CD4-positive, alpha-beta T cell treated with Interferon alpha-2 for 1 hour (primary cell): ENCODE measurements at regions not wholly inside any gene's neighbourhood (a gene's known extent, or its start where the extent isn't known, plus 50 kb on each side); places are given as distances from the start of the nearest gene placed in this dataset.
"Not testable (repeated sequence)": the region's sequence is repeated elsewhere in the genome, so short reads cannot be mapped to it uniquely, and the experiment has no call there.

Source experiments
- DNase-seq, 2 donors: peaks; one replicate each; pipeline ENCODE4 v3.0.0-alpha.2; 2020 to 2022

DNA sequence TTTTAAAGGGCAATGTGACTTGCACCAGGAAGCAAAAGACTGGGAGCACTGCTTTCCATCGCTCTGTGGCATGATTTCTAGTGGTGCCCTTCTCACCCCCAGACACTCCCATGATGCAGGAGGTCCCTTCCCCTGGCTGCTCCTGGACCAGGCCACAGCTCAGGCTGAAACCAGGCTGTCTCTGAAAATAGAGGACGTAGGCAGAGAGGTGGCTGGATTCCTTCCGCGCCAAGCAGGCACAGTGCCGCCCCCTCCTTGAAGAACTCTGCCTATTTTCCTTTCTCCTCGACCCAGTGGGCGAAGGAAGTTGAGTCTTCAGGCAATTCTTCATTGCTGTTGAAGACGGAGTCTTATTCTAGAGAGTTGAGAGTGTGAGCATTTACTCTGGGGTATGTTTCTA lies 489.4 kb upstream of the TBL1XR1 start:
- no peak for DNase-seq

DNA sequence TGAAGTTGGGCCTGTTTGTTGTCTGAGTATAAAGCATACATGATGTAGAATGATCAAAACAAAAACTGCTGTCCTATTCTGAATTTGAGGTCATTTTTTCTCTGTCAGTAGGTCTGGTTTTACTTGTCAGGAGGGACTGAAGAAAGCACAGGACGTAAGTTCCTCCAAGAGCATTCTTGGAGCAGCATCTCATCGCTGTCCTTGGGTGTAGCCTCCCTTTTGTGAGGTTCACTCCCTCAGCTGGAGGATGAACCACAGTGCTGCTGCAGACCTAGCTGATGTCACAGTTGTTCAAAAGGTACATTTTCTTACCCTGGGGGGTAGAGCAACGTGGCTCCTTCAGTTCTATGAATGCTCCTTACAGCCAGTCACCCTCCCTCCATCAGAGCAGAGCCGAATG lies 490.0 kb upstream of the TBL1XR1 start:
- DNase-seq = no peak

DNA sequence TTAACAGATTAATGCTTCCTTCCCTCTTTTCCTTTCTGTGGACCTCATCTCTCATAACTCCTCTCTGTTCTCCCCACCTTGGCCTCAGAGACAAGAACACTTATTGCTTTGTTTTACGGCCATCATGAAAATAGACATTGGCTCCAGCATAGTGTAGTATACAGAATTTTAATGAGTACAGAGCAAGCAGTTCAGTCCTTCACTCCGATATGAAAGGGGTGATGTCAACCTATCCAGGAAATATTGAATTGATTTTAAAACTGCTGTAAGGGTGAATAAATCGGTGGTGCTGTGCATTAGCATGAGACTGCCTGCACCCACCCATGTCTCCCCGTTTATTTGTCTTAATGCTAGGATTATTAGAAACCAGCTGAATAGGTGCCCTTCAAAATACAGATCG lies 490.9 kb upstream of the TBL1XR1 start:
- DNase-seq = no peak

DNA sequence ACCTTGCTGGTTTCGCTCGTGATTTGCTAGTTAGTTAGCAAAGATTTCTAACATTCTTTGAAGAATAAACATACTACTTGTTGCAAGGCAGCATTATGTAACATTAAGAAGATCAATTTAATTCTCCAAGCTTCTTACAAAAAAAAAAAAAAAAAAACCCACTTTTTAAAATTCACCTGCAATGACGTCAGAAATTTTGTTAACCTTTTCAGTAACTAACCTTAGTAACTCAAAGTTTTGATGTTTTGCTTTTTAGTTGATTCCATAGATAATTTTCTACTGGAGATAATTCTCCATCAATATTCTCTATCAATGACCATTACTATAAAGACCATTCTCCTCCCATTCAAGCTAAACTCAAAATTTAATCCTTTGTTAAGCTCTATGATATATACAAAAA lies 491.8 kb upstream of the TBL1XR1 start:
- DNase-seq = no peak

DNA sequence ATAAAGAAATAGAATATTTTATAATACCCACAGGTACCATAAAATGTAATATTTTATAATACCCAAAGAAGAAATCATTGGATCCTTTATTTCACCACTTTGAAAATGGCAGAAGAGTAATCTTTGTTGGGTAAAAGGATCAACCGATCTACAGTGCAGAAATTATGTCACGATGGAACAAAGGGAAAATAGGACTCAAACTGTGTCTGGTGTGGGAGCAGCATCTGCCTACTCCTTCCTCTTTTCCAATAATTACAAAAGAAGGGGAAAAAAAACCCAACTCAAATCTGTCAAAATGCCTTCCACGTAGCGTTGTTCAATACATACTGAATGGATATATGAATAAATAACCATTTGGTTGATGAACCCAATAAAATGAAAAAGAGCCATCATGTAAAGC lies 492.6 kb upstream of the TBL1XR1 start:
- DNase-seq = no peak

DNA sequence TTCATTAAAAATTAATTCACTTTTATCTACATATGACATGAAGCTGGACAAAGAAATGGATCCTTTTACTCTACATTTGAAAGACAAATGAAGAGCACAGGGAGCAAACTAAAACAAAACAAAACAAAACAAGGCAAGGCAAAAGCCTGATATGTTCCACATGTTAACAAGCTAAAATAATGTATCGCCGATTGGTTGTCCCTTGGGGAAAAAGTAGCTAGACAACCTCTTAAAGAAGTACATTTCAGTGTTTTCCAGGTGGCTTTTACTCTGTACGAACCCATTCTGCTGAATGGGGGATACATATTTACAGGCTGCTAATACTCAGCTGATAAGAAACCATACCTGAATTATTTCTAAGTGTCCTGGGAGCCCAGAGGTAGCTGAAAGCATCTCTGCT lies 493.0 kb upstream of the TBL1XR1 start:
- DNase-seq = no peak

DNA sequence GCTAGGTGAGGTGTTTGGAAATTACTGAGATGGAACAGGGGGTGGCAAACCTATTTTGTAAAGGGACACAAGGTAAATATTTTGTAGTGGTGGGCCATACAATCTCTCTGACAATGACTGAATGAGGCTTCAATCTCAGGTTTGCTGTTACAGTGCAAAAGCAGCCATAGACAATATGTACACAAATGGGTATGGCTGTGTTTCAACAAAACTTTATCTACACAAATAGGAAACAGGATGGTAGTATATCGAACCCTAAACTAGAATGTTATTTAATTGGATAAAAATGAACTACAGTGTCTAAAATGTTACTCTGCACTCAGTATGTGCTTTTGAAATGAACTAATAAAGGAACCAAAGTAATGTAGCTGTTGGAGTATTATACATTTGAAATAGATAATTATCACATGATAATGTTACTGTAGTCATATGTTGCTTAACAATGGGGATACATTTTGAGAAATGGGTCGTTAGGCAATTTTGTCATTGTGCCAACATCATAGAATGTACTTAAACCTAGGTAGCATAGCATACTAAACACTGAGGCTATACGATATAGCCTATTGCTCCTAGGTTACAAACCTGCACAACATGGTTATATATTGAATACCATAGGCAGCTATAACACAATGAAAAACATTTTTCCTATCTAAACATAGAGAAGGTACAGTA lies 495.2 kb upstream of the TBL1XR1 start:
- no peak for DNase-seq

DNA sequence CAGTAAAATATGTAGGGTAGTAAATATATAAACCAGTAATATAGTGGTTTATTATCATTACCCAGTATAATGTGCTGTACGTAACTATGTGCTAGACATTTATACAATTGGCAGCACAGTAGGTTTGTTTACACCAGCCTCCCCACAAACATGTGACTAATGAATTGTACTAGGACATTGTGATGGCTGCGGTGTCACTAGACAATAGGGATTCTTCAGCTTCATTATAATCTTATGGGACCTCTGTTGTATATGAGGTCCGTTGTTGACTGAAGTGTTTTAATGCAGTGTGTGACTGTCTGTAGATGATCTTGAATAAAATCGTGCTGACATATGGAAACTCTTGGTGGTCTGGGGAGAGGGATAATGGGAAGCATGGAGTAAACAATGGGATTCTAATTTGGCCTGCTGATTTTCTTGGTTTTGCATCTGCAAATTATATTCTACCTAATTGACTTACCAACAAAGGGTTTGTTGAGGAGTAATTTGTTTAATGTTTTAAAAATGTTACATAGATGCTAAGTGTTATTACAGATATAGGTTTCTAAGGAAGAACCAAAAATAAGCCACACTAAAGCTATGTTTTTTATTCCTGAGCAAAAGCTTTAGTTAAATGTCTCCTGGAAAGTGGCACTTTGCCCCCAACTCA lies 496.5 kb upstream of the TBL1XR1 start:
- DNase-seq = no peak

DNA sequence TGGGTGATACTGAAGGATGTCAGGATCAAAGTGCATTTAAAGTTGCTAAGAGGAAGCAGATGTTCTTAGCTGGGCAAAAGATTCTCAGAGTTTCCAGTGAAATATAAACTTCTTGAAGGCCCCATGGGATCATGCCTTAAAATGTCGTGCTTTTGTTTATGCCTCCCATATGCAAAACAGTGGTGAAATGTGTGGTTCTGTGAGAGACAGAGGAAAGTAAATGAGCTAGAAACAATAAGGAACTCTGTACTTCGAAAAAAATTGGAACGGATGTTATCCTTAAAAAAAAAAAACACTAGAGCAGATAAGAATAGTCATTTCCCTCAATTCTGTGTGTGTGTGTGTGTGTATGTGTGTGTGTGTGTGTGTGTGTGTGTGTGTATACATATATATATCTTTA lies 497.0 kb upstream of the TBL1XR1 start:
- DNase-seq = no peak

DNA sequence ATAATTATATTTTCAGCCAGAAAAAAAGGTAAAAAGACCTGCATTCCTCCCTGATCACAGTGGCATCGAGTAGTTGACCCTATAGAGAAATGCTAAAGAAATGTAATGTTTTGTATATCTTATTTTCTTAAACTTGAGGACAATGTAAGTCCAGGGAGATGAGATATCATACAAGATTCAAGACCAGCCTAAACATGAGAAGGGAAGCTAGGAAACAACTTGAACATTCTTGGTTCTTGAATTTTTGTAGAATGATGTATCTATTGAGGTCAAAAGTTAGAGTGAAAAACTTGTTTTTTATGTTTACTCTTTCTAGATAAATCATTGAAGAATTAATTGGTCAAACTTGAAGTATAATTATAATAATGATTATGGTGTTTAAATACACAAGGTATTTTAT lies 497.7 kb upstream of the TBL1XR1 start:
- DNase-seq = no peak

DNA sequence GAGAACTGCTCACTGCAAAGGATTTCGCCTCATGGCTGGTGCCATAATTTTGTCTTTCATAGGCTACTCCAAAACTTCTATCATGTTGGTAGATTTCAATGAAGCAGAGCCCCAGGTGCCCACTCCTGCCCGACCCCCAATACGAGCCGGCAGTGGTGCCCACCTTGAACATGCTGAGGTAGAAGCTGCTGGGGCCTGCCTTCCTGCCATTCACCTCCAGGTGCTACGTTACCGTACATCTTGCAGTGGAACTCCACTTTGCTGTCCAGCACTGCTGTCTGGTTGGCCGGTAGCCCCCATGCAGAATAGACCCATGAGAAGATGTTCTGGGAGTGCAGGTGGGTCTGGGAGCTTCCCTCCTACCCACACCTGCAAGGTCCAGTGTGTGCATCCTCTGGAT lies 502.8 kb upstream of the TBL1XR1 start:
- DNase-seq = no peak

DNA sequence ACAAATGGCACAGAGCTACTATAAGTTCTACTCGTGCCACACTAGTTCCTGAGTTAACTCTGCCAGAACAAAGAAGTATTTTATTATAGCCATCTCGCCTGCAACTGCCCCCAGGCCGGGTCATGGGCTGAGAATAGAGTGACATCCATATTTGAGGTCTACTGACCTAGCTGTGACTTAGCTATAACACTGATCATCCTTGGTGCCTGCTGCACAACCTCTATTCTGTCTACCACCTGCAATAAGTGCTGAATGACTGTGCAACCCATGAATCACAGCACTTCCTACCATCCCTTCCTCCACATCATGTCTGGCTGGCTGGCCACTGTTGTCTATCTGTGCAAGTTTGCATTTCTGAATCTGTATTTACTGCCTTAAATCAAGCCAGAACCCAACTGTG lies 506.5 kb upstream of the TBL1XR1 start:
- no peak for DNase-seq

DNA sequence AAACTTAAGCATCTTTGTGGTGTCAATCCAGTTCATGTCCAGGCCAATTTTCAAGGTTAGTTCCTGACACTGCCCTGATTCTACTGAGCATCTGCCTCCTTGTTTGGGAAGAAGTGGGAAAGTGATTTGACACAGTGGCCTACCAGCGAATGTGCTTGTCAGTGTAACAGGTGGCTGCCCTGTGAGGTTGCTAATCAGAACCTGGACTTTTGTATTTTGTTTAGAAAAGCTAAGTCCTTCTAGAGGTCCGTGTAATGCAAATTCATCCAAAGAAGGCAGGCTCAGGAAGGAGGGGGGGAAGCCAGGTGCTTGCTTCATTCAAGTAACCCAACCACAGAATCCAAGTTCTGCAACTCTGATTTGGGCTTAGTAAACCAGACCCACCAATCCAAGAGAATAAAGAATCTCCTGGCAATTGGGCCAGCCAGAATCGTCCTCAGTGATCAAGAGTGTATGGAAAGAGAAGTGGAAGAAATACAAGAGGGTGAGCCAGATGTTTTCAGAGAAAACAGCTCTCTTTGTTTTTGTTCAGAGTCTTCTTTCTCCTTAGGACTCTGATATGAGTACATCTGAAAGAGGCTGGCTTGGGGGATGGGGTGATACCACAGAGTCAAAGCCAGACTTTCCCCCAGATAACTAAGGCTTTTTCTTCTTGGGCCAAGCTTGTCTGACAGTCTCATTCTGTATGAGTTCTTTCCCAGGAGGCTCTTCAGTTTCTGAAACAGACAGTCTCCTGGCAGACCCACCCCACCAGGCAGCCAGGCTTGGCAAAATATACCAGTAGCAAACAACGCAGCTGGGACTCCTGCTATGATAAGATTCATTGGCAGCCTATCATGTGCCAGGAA lies 508.9 kb upstream of the TBL1XR1 start:
- DNase-seq = no peak

DNA sequence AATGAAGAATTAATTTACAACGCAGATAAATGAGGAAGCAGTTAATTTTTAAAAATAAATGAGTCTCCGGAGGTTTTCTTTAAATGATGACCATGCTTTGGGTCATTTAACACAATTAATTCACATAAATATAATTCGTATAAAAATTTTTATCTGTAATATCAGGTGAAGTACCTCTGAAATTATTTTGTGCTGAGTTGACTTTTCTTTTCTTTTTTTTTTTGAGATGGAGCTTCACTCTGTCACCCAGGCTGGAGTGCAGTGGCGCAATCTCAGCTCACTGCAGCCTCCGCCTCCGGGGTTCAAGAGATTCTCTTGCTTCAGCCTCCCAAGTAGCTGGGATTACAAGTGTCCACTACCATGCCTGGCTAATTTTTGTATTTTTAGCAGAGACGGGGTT lies 512.2 kb upstream of the TBL1XR1 start:
- DNase-seq = not testable (repeated sequence)

DNA sequence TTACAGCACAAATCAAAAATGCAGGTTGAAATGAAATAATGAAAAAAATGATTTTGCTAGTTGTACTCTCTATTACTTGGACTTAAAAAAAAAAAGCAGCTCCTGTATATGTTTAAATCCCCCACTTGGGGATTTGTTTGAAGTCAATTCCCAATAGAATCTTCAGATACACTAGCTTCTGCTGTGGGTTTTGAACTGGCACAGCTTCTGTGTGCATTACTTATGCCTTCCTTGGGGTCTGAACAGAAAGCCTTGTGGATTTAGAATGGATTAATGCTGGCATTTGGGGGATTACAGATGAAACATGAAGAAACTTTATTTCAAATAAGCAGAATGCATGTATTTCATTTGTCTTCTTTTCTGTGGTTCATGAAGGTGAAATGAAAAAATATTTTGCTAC lies 513.2 kb upstream of the TBL1XR1 start:
- no peak for DNase-seq

DNA sequence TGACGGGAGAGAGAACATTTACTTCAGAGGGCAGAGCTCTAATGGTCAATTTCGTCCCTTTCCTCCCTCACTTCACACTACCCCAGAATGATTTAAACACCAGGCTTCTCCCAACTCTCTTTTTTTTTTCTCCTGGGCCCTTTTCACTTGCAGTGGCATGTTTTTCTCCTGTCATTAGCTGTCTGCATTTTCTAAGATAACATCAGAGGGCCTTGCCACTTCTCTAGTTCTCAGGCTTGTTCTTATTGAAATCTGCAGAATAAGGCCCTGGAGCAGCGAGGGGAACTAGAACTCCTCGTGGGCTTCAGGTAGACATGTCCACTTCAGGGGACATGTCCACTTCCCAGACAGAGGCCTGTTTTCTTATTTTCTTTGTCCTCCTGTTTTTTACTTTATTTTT lies 514.4 kb upstream of the TBL1XR1 start:
- no peak for DNase-seq

DNA sequence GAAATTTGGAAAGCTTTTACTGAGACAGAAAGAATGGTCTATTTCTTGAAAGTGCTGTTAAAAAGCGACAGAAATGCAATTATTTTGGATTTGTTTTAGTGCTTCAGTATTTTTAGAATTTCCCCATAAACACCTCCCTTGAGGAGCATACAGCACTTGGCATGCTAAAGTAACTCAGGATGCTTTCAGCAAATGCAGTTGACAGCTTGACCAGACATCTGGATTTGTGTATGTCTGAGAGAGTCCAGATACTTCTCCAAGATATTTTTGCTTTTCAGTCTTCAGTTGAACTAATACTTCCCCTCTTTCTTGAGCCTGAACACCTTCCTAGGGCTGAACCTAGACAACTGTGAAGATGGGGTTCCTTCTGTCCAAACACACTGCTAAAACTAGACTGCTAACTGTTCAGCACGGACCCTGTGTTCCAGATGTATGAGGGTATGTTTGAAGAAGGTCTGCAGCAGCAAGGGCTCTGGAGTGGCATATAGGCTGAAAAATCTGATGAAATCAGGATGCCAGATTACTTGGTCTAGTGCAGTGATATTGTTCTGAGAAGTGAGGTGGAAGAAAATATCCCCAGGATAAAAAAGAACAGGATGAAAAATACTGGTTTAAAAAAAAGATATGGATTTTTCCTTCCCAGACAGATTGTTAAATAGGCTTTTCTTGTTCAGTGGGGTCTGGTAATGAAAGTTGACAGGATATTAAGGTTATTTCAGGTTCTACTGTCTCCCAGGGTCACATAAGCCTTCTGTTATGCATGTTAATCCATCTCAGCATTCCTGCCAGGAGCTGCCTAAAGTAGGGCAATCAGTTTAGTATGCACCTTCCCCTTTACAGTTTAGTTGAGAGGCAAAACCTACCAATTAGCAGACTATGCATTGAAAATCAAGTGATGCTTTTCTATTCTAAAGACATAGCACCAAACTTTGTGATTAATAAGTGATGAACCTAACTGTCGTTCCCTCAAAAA lies 516.9 kb upstream of the TBL1XR1 start:
- DNase-seq = no peak

DNA sequence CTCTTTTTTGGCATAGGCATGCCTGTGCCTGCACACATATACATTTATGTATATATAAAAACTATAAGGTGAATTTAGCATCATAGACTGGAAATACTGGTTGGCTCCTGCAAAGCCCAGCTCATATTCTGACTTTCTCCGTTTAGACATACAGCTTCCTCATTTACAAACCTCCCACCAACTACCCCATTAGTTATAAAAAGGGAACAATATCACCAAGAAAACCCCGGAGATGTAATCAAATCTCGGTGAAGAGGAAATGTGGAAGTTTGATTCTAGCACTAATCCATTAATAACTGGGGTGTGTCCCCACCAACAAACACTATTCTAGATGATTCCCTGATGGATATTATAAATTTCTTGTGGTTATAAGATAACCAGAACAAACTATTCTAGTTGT lies 517.7 kb upstream of the TBL1XR1 start:
- DNase-seq = no peak

DNA sequence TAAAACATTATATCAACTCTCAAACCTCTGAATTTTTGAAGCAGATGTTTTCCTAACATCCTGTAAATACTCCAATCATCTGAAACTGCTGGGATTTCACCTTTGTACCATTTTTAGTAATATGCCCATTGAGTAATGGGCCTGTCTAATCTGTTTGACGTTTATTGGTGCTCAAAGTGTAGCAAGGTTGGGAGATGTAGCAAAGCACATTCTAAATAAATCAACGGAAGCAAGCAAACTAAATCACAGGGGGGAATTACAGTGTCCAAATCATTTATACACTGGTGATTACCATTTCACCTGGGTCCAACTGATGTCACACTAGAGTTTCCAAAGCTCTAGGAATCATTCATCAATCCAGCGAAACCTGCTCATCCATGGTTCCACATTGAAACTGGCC lies 518.7 kb upstream of the TBL1XR1 start:
- no peak for DNase-seq

DNA sequence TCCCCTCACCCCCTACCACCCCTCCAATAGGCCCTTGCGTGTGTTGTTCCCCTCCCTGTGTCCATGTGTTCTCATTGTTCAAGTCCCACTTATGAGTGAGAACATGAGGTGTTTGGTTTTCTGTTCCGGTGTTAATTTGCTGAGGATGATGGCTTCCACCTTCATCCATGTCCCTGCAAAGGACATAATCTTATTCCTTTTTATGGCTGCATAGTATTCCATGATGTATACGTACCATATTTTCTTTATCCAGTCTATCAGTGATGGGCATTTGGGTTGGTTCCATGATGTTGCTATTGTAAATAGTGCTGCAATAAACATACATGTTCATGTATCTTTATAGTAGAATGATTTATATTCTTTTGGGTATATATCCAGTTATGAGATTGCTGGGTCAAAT lies 523.6 kb upstream of the TBL1XR1 start:
- not testable (repeated sequence) for DNase-seq

DNA sequence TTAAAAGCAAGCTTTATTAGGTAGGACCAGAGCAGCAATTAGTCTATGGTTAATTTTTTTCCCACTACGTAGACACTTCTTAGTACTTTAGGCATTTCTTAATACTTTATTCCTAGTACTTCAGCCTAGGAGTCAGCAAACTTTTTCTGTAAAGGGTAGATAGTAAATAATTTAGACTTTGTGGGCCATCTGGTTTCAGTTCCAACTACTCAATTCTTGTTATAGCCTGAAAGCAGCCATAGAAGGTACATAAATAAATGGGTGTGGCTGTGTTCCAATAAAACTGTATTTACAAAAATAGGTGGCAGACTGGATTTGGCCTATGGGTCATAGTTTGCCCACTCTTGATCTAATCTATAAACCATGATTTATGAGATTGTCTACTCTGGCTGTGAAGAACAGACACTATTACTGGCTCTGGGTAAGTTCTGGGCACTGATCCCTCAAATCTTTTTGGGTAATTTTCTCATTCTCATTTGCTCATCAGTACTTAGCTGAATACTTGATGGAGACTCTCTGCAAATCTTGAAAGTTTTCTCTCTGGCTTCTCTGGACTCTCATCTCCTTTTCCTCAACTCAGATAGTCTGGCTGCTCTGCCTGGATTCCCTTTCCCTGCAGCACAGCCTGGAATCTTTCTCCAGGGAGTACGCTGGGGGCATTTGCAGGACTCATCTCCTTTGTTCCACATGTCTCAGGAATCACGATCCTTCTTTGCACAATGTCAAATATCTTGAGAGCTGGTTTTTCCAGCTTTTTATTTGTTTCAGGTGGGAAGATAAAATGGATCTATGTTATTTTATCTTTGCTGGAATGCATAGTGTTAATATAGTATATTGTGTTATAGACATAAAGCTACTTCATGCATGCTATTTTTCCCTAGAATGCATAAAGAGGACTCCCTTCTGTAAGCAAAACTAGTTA lies 524.8 kb upstream of the TBL1XR1 start:
- no peak for DNase-seq
